Liver (tissue), 8 donors: ENCODE measurements at regions not wholly inside any gene's neighbourhood (a gene's known extent, or its start where the extent isn't known, plus 50 kb on each side); places are given as distances from the start of the nearest gene placed in this dataset.
"Not testable (repeated sequence)": the region's sequence is repeated elsewhere in the genome, so short reads cannot be mapped to it uniquely, and the experiment has no call there.

Experiments
- DNase-seq: peaks from one replicate; pipeline ENCODE4 v3.0.0-alpha.2; 2017; ENCODE audit warnings: low spot score
- H3K27ac ChIP-seq, 2 donors: one replicate each; pipeline ENCODE4 v1.7.0; 2013; ENCODE audit warnings: inconsistent platforms in 2 of 2, low read length in 2 of 2, control low read depth in 1 of 2, low read depth in 1 of 2, mild to moderate bottlenecking in 1 of 2
- H3K27me3 ChIP-seq, 4 donors: one replicate each; pipeline versions ENCODE4 v1.6.1 to v1.7.0; 2013; ENCODE audit warnings: low read length in 3 of 4, inconsistent platforms in 1 of 4, mild to moderate bottlenecking in 1 of 4, moderate library complexity in 1 of 4; ENCODE audit not compliant: control insufficient read depth in 4 of 4, insufficient read depth in 4 of 4
- H3K36me3 ChIP-seq, 4 donors: one replicate each; pipeline versions ENCODE4 v1.6.1 to v1.7.0; 2013; ENCODE audit warnings: low read length in 3 of 4, mild to moderate bottlenecking in 3 of 4, low read depth in 1 of 4, moderate library complexity in 1 of 4; ENCODE audit not compliant: control insufficient read depth in 4 of 4, insufficient read depth in 3 of 4
- H3K4me1 ChIP-seq, 4 donors: one replicate each; pipeline versions ENCODE4 v1.6.1 to v1.7.0; 2013; ENCODE audit warnings: low read length in 3 of 4, mild to moderate bottlenecking in 3 of 4, moderate library complexity in 1 of 4; ENCODE audit not compliant: control insufficient read depth in 4 of 4, insufficient read depth in 4 of 4
- H3K4me3 ChIP-seq, 3 donors: one replicate each; pipeline versions ENCODE4 v1.6.1 to v1.7.0; 2013; ENCODE audit warnings: low read length in 3 of 3, control low read depth in 1 of 3, low read depth in 1 of 3, mild to moderate bottlenecking in 1 of 3
- H3K9ac ChIP-seq, 2 donors: one replicate each; pipeline ENCODE4 v1.7.0; 2013; ENCODE audit warnings: low read length in 2 of 2, mild to moderate bottlenecking in 2 of 2, moderate library complexity in 2 of 2, control low read depth in 1 of 2, low read depth in 1 of 2
- H3K9me3 ChIP-seq, 4 donors: one replicate each; pipeline versions ENCODE4 v1.6.1 to v1.7.0; 2013; ENCODE audit warnings: low read length in 3 of 4; ENCODE audit not compliant: control insufficient read depth in 4 of 4
- CTCF ChIP-seq: fragments of 150-350 bp; IDR thresholded peaks from 2 replicates; pipeline ENCODE4 v1.5.1; 2017; ENCODE audit warnings: improper control_type of control experiment, low read depth, low read length; ENCODE audit not compliant: missing input control
- EGR1 ChIP-seq, 2 donors: IDR thresholded peaks; 2 replicates each; pipeline ENCODE4 v1.6.1; 2016 to 2018; ENCODE audit warnings: antibody characterized with exemption in 2 of 2, low read depth in 2 of 2
- HNF4A ChIP-seq, 2 donors: conservative IDR thresholded peaks; 2 replicates each; pipeline ENCODE4 v1.6.1; 2016; ENCODE audit warnings: antibody characterized with exemption in 2 of 2, mild to moderate bottlenecking in 2 of 2
- MAX ChIP-seq: IDR thresholded peaks from 2 replicates; pipeline ENCODE4 v1.6.1; 2016; ENCODE audit warnings: antibody characterized with exemption
- REST ChIP-seq: IDR thresholded peaks from 2 replicates; pipeline ENCODE4 v1.6.1; 2016; ENCODE audit warnings: antibody characterized with exemption, mild to moderate bottlenecking
- SP1 ChIP-seq: IDR thresholded peaks from 2 replicates; pipeline ENCODE4 v1.6.1; 2018; ENCODE audit warnings: antibody characterized with exemption, mild to moderate bottlenecking
- TAF1 ChIP-seq: conservative IDR thresholded peaks from 2 replicates; pipeline ENCODE4 v1.6.1; 2016; ENCODE audit warnings: antibody characterized with exemption, mild to moderate bottlenecking
- YY1 ChIP-seq: IDR thresholded peaks from 2 replicates; pipeline ENCODE4 v1.6.1; 2016; ENCODE audit warnings: antibody characterized with exemption, mild to moderate bottlenecking
- ZBTB33 ChIP-seq: IDR thresholded peaks from 2 replicates; pipeline ENCODE4 v1.6.1; 2016; ENCODE audit warnings: antibody characterized with exemption
- WGBS: extraction: QIAGEN DNeasy Blood & Tissue Kit; methylation state at CpG from one replicate; pipeline ENCODE4 v1.1.7; 2013; 5-methylcytosine and 5-hydroxymethylcytosine counted together
- donor health status: healthy.
- donor health status: healthy.
- donor health status: healthy.
- donor health status: healthy.
- donor health status: healthy.

GRCh38 chr5:110893854-110894483, 155.2 kb downstream of the SLC25A46 start:
- not testable (repeated sequence) for H3K27ac ChIP-seq, H3K9me3 ChIP-seq, DNase-seq, H3K4me3 ChIP-seq, H3K9ac ChIP-seq, H3K4me1 ChIP-seq, H3K36me3 ChIP-seq, H3K27me3 ChIP-seq
- WGBS: 83% methylated on average over 36 of the region's 36 CpGs

- no peaks in the 10 kb centered on the region for H3K9me3 ChIP-seq
- DNase-seq: no peak
Measured at GRCh38 chr5:110894805-110895204, 156.0 kb downstream of the SLC25A46 start.

More at GRCh38 chr5:110894805-110895204, 156.0 kb downstream of the SLC25A46 start:
- H3K27ac ChIP-seq: no peak overlapping the region
- no peak overlapping the region for H3K9ac ChIP-seq
- H3K27me3 ChIP-seq: no peaks in the 10 kb centered on the region
- 65% methylated on average over 8 of the region's 8 CpGs for WGBS
- H3K4me3 ChIP-seq: no peak overlapping the region
- no peaks in the 10 kb centered on the region for H3K4me1 ChIP-seq
- TF ChIP-seq REST (no peak), YY1 (no peak), ZBTB33 (no peak), MAX (no peak), SP1 (no peak), EGR1 (IDR thresholded peaks at IDR 0.05; ENCODE audit: low read depth in 2 of 2) (no peak), HNF4A (conservative IDR thresholded peaks at IDR 0.05) (peak in 1 of 2 donors; percentile 14), CTCF (no peak), TAF1 (no peak)
- no peaks in the 10 kb centered on the region for H3K36me3 ChIP-seq
